ENCODE measurements at regions not wholly inside any gene's neighbourhood (a gene's known extent, or its start where the extent isn't known, plus 50 kb on each side); places are given as distances from the start of the nearest gene placed in this dataset.

- no peak for TF ChIP-seq POLR2A (IDR thresholded peaks at IDR 0.05)
- no peak for TF ChIP-seq EP300 (IDR thresholded peaks at IDR 0.05)
These were observed 114.3 kb upstream of the HS3ST1 start for GRCh38 chr4:11542952-11543351.

Measured in sigmoid colon (tissue), 4 donors.